GM19372 (cell line): ENCODE measurements at regions not wholly inside any gene's neighbourhood (a gene's known extent, or its start where the extent isn't known, plus 50 kb on each side); places are given as distances from the start of the nearest gene placed in this dataset.

Experiments used
- ATAC-seq: cut with Tn5 transposase; IDR thresholded peaks from one replicate; pipeline ENCODE4 v1.9.1; 2021; ENCODE audit warnings: mild to moderate bottlenecking, low read depth, moderate library complexity; ENCODE audit not compliant: unreplicated experiment

GRCh38 chr5:125393221-125393815 lies 646.9 kb upstream of the ZNF608 start:
- ATAC-seq, result no peak

- no peak for ATAC-seq
These were observed 648.3 kb upstream of the ZNF608 start for GRCh38 chr5:125394661-125395280.

GRCh38 chr5:125396462-125396861 lies 650.0 kb upstream of the ZNF608 start:
- no peak for ATAC-seq

- no peak for ATAC-seq
These were observed 652.0 kb upstream of the ZNF608 start for GRCh38 chr5:125398466-125398865.

- no peak for ATAC-seq
These were observed 653.4 kb upstream of the ZNF608 start for GRCh38 chr5:125399885-125400284.

GRCh38 chr5:125401724-125402622 lies 655.5 kb upstream of the ZNF608 start:
- ATAC-seq, result no peak

- ATAC-seq, result no peak
These were observed 656.3 kb upstream of the ZNF608 start for GRCh38 chr5:125402787-125403186.

- ATAC-seq, result no peak
These were observed 657.6 kb upstream of the ZNF608 start for GRCh38 chr5:125404056-125404455.

GRCh38 chr5:125408448-125409233 lies 662.2 kb upstream of the ZNF608 start:
- peak; percentile 36 for ATAC-seq

- no peak for ATAC-seq
These were observed 662.9 kb upstream of the ZNF608 start for GRCh38 chr5:125409234-125409860.

- ATAC-seq, result no peak
These were observed 663.6 kb upstream of the ZNF608 start for GRCh38 chr5:125409861-125410536.

- ATAC-seq, result no peak
These were observed 664.2 kb upstream of the ZNF608 start for GRCh38 chr5:125410537-125411070.

- ATAC-seq, result peak; percentile 55
These were observed 664.8 kb upstream of the ZNF608 start for GRCh38 chr5:125411071-125411743.

- peak; percentile 50 for ATAC-seq
These were observed 665.5 kb upstream of the ZNF608 start for GRCh38 chr5:125411744-125412560.

GRCh38 chr5:125412561-125413495 lies 666.4 kb upstream of the ZNF608 start:
- no peak for ATAC-seq

- ATAC-seq, result no peak
These were observed 667.2 kb upstream of the ZNF608 start for GRCh38 chr5:125413496-125414274.
